MCF 10A (cell line): ENCODE measurements at regions not wholly inside any gene's neighbourhood (a gene's known extent, or its start where the extent isn't known, plus 50 kb on each side); places are given as distances from the start of the nearest gene placed in this dataset.

ENCODE experiments used
- BruUV-seq: library from RNA; stranded (reverse); fragments of 400-500 nt; replicated peaks from 2 replicates; lab custom pipeline; 2021; lab: Mats Ljungman, UMichigan
- CTCF ChIA-PET: fragments of 300-600 bp; sonication (Branson Sonifier 250); formaldehyde crosslinking; extraction: SDS; loops from one replicate; lab custom pipeline; 2021; ENCODE audit warnings: antibody characterized with exemption, inconsistent platforms; lab: Yijun Ruan, JAX
- POLR2A ChIA-PET: fragments of 300-600, 350-650 bp; sonication (Branson Sonifier 250); formaldehyde crosslinking; extraction: SDS; loops from one replicate; lab custom pipeline; 2020; ENCODE audit warnings: antibody characterized with exemption, inconsistent platforms; lab: Yijun Ruan, JAX
- DNase-seq: peaks from one replicate; pipeline ENCODE4 v3.0.0-alpha.2; 2018; ENCODE audit not compliant: unreplicated experiment
- H3K27ac Mint-ChIP-seq: one replicate; pipeline ENCODE4 v1.8.0; 2022; ENCODE audit warnings: mild to moderate bottlenecking, low read depth, mixed read lengths; ENCODE audit not compliant: unreplicated experiment
- H3K27me3 Mint-ChIP-seq: one replicate; pipeline ENCODE4 v1.8.0; 2022; ENCODE audit warnings: mixed read lengths; ENCODE audit not compliant: insufficient read depth, unreplicated experiment
- H3K36me3 Mint-ChIP-seq: one replicate; pipeline ENCODE4 v1.8.0; 2022; ENCODE audit warnings: mild to moderate bottlenecking, moderate library complexity, mixed read lengths; ENCODE audit not compliant: insufficient read depth, unreplicated experiment
- H3K4me1 Mint-ChIP-seq: one replicate; pipeline ENCODE4 v1.8.0; 2022; ENCODE audit warnings: mixed read lengths; ENCODE audit not compliant: insufficient read depth, unreplicated experiment
- H3K4me3 Mint-ChIP-seq: one replicate; pipeline ENCODE4 v1.8.0; 2022; ENCODE audit warnings: mild to moderate bottlenecking, moderate library complexity, mixed read lengths; ENCODE audit not compliant: unreplicated experiment
- H3K9me3 Mint-ChIP-seq: one replicate; pipeline ENCODE4 v1.8.0; 2022; ENCODE audit warnings: mixed read lengths; ENCODE audit not compliant: unreplicated experiment
- CTCF ChIP-seq: fragments of 200-600 bp; IDR thresholded peaks from one replicate; pipeline ENCODE4 v1.8.0; 2022; ENCODE audit warnings: antibody characterized with exemption, mild to moderate bottlenecking; ENCODE audit not compliant: unreplicated experiment
- intact Hi-C: fragments of 100-400 bp; cut with micrococcal nuclease; formaldehyde crosslinking; loops from 2 replicates; pipeline ENCODE4 v1.14.1; 2022

- Mint-ChIP-seq H3K9me3 (no peaks in the 10 kb centered on the region), H3K4me3 (no peak overlapping the region), H3K4me1 (no peaks in the 10 kb centered on the region), H3K36me3 (no peaks in the 10 kb centered on the region), H3K27ac (no peak overlapping the region), H3K27me3 (peaks cover 66% of the 10 kb centered on the region)
- no peak for TF ChIP-seq CTCF
- ChIA-PET POLR2A (no interaction called here), CTCF (interaction anchor here (0.6 to 2.6 kb wide), 4 partner anchors 306 to 599 kb away, joined by 3 to 15 read pairs (median 3); no protein-coding TSS in a partner anchor)
- intact Hi-C loops: no loop called here
- DNase-seq: peak; percentile 28
- BruUV-seq: no TSS peak
Measured at GRCh38 chr2:235142601-235143000, 190.8 kb downstream of the SH3BP4 start.

- Mint-ChIP-seq H3K36me3 (no peaks in the 10 kb centered on the region), H3K27ac (no peak overlapping the region), H3K4me1 (no peaks in the 10 kb centered on the region), H3K9me3 (no peaks in the 10 kb centered on the region), H3K27me3 (peaks cover 77% of the 10 kb centered on the region), H3K4me3 (no peak overlapping the region)
- DNase-seq: no peak
- CTCF ChIA-PET: interaction anchor here (0.6 to 2.6 kb wide), 4 partner anchors 359 to 623 kb away, joined by 3 to 15 read pairs (median 3); no protein-coding TSS in a partner anchor
- no TSS peak for BruUV-seq
- intact Hi-C loops: no loop called here
- POLR2A ChIA-PET: no interaction called here
- no peak for TF ChIP-seq CTCF
Measured at GRCh38 chr2:235143789-235144188, 192.0 kb downstream of the SH3BP4 start.

GRCh38 chr2:235144291-235144690, 192.5 kb downstream of the SH3BP4 start:
- ChIA-PET CTCF (interaction anchor here (0.6 to 2.6 kb wide), 3 partner anchors 9 to 623 kb away, joined by 3 to 15 read pairs (median 4); no protein-coding TSS in a partner anchor), POLR2A (no interaction called here)
- no TSS peak for BruUV-seq
- Mint-ChIP-seq H3K4me1 (no peaks in the 10 kb centered on the region), H3K36me3 (no peaks in the 10 kb centered on the region), H3K9me3 (no peaks in the 10 kb centered on the region), H3K4me3 (no peak overlapping the region), H3K27ac (no peak overlapping the region), H3K27me3 (peaks cover 79% of the 10 kb centered on the region)
- no peak for TF ChIP-seq CTCF
- intact Hi-C loops: no loop called here
- DNase-seq: no peak

- Mint-ChIP-seq H3K4me3 (no peak overlapping the region), H3K4me1 (no peaks in the 10 kb centered on the region), H3K27ac (no peak overlapping the region), H3K27me3 (peaks cover 83% of the 10 kb centered on the region), H3K36me3 (no peaks in the 10 kb centered on the region), H3K9me3 (no peaks in the 10 kb centered on the region)
- BruUV-seq: no TSS peak
- no peak for DNase-seq
- POLR2A ChIA-PET: interaction anchor here (2.2 kb wide), 1 partner anchor 11 kb away, joined by 4 read pairs; no protein-coding TSS in a partner anchor
- CTCF ChIA-PET: interaction anchor here (0.6 to 1.2 kb wide), 5 partner anchors 12 to 926 kb away, joined by 3 to 4 read pairs (median 3); no protein-coding TSS in a partner anchor
- no peak for TF ChIP-seq CTCF
- intact Hi-C loops: no loop called here
Measured at GRCh38 chr2:235146206-235146605, 194.4 kb downstream of the SH3BP4 start.
